Calu3 (cell line): ENCODE measurements at regions not wholly inside any gene's neighbourhood (a gene's known extent, or its start where the extent isn't known, plus 50 kb on each side); places are given as distances from the start of the nearest gene placed in this dataset.

Experiments used
- BruUV-seq: library from RNA; stranded (reverse); fragments of 400-500 nt; replicated peaks from 2 replicates; lab custom pipeline; 2021; lab: Mats Ljungman, UMichigan
- CTCF ChIA-PET: fragments of 300-600 bp; sonication (Branson Sonifier 250); formaldehyde crosslinking; loops from one replicate; lab custom pipeline; 2022; ENCODE audit warnings: antibody characterized with exemption; lab: Charles Lee
- DNase-seq: peaks from one replicate; pipeline ENCODE4 v3.0.0; 2022
- H3K27ac Mint-ChIP-seq: one replicate; pipeline ENCODE4 v1.8.0; 2022; ENCODE audit warnings: mixed read lengths; ENCODE audit not compliant: unreplicated experiment
- H3K27me3 Mint-ChIP-seq: one replicate; pipeline ENCODE4 v1.8.0; 2022; ENCODE audit warnings: mixed read lengths; ENCODE audit not compliant: unreplicated experiment
- H3K36me3 Mint-ChIP-seq: one replicate; pipeline ENCODE4 v1.8.0; 2022; ENCODE audit warnings: mild to moderate bottlenecking, moderate library complexity, mixed read lengths; ENCODE audit not compliant: insufficient read depth, unreplicated experiment
- H3K4me1 Mint-ChIP-seq: one replicate; pipeline ENCODE4 v1.8.0; 2022; ENCODE audit warnings: mild to moderate bottlenecking, low read depth, mixed read lengths; ENCODE audit not compliant: unreplicated experiment
- H3K4me3 Mint-ChIP-seq: one replicate; pipeline ENCODE4 v1.8.0; 2022; ENCODE audit warnings: mild to moderate bottlenecking, low read depth, moderate library complexity, mixed read lengths; ENCODE audit not compliant: unreplicated experiment
- H3K9me3 Mint-ChIP-seq: one replicate; pipeline ENCODE4 v1.8.0; 2022; ENCODE audit warnings: low read depth, mixed read lengths; ENCODE audit not compliant: unreplicated experiment
- intact Hi-C: fragments of 100-400 bp; cut with micrococcal nuclease; formaldehyde crosslinking; loops from one replicate; pipeline ENCODE4 v1.10.0; 2022; ENCODE audit not compliant: unreplicated experiment
- TF ChIP-seq, protein P1 (sequence below): fragments of 200-600 bp; IDR thresholded peaks from one replicate; pipeline ENCODE4 v1.8.0; 2022; ENCODE audit warnings: antibody characterized with exemption; ENCODE audit not compliant: unreplicated experiment

DNA sequence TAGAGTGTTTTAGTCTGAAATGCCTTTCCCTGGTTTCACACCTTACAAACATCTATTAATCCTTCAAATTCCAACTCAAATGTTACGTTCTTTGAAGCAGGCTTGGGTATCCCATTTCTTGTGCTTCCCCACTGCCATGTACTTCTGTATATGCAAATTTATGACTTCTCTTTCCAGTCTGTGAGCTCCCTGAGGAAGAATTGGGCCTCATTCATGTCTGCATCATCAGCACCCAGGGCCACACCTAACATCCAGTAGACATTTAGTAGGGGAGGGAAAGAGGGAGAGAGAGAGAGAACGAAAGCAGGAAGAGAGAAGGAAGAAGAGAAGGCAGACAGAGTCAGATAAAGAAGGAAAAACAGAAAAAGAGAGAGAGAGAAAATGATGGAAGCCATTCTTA lies 53.3 kb upstream of the KY start:
- Mint-ChIP-seq H3K9me3 (no peaks in the 10 kb centered on the region), H3K36me3 (no peaks in the 10 kb centered on the region), H3K4me1 (no peaks in the 10 kb centered on the region), H3K27ac (no peak overlapping the region), H3K4me3 (no peak overlapping the region), H3K27me3 (peaks cover 80% of the 10 kb centered on the region)
- TF ChIP-seq, protein P1, sequence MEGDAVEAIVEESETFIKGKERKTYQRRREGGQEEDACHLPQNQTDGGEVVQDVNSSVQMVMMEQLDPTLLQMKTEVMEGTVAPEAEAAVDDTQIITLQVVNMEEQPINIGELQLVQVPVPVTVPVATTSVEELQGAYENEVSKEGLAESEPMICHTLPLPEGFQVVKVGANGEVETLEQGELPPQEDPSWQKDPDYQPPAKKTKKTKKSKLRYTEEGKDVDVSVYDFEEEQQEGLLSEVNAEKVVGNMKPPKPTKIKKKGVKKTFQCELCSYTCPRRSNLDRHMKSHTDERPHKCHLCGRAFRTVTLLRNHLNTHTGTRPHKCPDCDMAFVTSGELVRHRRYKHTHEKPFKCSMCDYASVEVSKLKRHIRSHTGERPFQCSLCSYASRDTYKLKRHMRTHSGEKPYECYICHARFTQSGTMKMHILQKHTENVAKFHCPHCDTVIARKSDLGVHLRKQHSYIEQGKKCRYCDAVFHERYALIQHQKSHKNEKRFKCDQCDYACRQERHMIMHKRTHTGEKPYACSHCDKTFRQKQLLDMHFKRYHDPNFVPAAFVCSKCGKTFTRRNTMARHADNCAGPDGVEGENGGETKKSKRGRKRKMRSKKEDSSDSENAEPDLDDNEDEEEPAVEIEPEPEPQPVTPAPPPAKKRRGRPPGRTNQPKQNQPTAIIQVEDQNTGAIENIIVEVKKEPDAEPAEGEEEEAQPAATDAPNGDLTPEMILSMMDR, result no peak
- no TSS peak for BruUV-seq
- no peak for DNase-seq
- intact Hi-C loops, result no loop called here
- CTCF ChIA-PET, result no interaction called here

DNA sequence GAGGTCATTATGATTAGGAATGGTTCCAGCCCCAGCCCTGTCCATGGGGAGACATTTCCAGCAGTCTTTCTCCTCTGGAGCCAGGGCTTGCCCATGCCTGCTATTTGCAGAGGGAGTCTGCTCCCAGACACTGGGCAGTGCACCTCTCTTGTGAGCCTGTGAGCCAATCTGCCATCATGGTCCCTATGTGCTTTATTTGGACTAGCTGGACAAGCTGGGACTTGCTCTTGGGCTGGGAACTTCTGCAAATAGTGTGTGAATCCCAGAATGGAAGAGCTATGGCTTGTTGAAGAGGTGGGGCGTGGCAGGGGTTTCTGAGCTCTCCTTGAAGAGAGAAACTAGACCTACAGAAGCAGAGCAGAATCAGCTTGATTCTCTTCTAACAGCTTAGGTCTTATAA lies 53.7 kb upstream of the KY start:
- CTCF ChIA-PET, result no interaction called here
- Mint-ChIP-seq H3K36me3 (no peaks in the 10 kb centered on the region), H3K4me1 (no peaks in the 10 kb centered on the region), H3K27ac (no peak overlapping the region), H3K9me3 (no peaks in the 10 kb centered on the region), H3K27me3 (peaks cover 80% of the 10 kb centered on the region), H3K4me3 (no peak overlapping the region)
- TF ChIP-seq, protein P1, result no peak
- BruUV-seq, result no TSS peak
- DNase-seq, result no peak
- intact Hi-C loops, result no loop called here

DNA sequence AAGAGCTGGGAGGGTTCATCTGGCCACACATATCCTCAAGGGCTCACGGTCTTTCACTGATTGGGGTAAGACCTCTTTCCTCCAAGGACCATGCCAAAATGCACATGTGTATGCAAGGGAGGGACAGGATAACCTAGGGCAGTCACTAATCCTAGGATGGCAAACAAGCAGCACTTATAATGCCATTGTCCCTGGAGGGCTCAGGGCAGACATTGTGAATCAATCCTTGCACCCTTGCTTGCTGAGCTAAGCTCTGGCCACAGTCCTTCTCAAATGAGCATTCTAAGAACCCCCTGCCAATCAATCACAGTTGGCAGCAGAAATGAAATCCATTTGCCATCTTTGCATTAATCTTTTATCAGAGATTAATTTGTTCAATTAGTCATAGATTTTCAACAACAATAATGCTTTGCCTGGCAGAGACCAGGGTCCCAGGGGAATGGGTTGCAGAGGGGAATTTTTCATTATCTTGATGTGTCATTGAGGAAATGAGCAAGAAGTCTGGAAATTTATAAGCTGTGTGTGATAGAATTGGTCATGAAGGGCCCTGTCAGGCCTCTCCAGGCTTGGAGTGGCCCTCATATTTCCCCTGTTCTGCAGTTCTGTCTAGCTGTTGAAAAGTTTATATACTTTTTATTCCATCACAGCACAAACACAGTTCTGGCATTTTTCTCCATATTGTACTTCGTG lies 57.2 kb upstream of the KY start:
- TF ChIP-seq, protein P1, result no peak
- no peak for DNase-seq
- no peaks in the 10 kb centered on the region for H3K9me3 Mint-ChIP-seq
- CTCF ChIA-PET, result interaction anchor here (0.6 kb wide), 1 partner anchor 100 kb away, joined by 7 read pairs; no protein-coding TSS in a partner anchor
- H3K27me3 Mint-ChIP-seq, result peaks cover 61% of the 10 kb centered on the region
- BruUV-seq, result no TSS peak
- no peaks in the 10 kb centered on the region for H3K4me1 Mint-ChIP-seq
- H3K27ac Mint-ChIP-seq, result no peak overlapping the region
- intact Hi-C loops, result no loop called here
- no peaks in the 10 kb centered on the region for H3K36me3 Mint-ChIP-seq
- H3K4me3 Mint-ChIP-seq, result no peak overlapping the region

DNA sequence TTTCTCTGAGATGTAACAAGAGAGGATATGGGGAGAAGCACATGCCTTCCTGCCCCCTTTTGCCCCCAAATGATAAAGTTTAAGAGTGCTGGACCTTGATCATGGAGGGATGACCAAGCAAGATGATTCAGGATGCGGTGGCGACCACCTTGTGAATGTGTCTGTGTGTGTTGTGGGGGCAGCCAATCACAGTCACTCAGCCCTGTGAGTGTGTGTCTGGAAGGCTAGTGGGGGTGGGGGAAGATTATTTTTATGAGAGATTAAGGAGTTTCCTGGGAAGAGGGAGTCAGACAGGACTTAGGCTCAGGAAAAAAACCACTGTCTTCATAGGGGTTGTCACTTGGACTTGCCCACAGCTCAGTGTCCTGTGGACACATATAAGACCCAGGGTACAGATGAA lies 57.8 kb upstream of the KY start:
- DNase-seq, result no peak
- H3K9me3 Mint-ChIP-seq, result no peaks in the 10 kb centered on the region
- no peak overlapping the region for H3K27ac Mint-ChIP-seq
- intact Hi-C loops, result no loop called here
- H3K36me3 Mint-ChIP-seq, result no peaks in the 10 kb centered on the region
- H3K4me3 Mint-ChIP-seq, result no peak overlapping the region
- CTCF ChIA-PET, result no interaction called here
- peaks cover 57% of the 10 kb centered on the region for H3K27me3 Mint-ChIP-seq
- BruUV-seq, result no TSS peak
- H3K4me1 Mint-ChIP-seq, result no peaks in the 10 kb centered on the region
- TF ChIP-seq, protein P1, result no peak
